ENCODE measurements at regions not wholly inside any gene's neighbourhood (a gene's known extent, or its start where the extent isn't known, plus 50 kb on each side); places are given as distances from the start of the nearest gene placed in this dataset.

GRCh38 chr12:95395696-95396095 is 78.3 kb upstream of the METAP2 start:
- TF ChIP-seq CTCF (IDR thresholded peaks at IDR 0.05) (no peak), POLR2A (IDR thresholded peaks at IDR 0.05) (no peak), POLR2AphosphoS5 (IDR thresholded peaks at IDR 0.05) (no peak), EP300 (IDR thresholded peaks at IDR 0.05; ENCODE audit: low read depth) (no peak)

All from transverse colon (tissue), 4 donors.